ENCODE measurements at regions not wholly inside any gene's neighbourhood (a gene's known extent, or its start where the extent isn't known, plus 50 kb on each side); places are given as distances from the start of the nearest gene placed in this dataset.

DNA sequence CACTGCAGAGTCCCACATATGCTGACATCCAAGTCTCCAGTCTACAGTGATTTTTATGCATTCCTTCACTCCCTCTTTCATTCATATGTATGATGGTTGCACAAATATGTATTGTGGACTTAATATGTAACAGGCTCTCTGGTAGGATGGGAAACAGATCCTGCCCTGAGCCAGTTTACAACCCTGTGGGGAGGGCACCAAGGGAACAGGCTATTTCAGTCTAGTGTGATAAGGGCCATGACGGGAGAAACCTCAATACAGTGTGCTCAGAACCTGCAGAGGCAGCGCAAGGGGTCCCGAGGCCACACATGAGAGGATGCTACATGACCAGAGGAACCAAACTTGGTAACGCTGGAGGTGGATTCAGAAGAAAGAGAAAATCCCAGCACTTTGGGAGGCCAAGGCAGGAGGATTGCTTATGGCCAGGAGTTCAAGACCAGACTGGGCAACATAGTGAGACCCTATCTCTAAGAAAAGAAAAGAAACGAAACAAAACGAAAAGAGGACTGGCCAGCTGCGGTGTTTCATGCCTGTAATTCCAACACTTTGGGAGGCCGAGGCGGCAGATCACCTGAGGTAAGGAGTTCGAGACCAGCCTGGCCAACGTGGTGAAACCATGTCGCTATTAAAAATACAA is 249.8 kb upstream of the JARID2 start:
- TF ChIP-seq, protein P1, sequence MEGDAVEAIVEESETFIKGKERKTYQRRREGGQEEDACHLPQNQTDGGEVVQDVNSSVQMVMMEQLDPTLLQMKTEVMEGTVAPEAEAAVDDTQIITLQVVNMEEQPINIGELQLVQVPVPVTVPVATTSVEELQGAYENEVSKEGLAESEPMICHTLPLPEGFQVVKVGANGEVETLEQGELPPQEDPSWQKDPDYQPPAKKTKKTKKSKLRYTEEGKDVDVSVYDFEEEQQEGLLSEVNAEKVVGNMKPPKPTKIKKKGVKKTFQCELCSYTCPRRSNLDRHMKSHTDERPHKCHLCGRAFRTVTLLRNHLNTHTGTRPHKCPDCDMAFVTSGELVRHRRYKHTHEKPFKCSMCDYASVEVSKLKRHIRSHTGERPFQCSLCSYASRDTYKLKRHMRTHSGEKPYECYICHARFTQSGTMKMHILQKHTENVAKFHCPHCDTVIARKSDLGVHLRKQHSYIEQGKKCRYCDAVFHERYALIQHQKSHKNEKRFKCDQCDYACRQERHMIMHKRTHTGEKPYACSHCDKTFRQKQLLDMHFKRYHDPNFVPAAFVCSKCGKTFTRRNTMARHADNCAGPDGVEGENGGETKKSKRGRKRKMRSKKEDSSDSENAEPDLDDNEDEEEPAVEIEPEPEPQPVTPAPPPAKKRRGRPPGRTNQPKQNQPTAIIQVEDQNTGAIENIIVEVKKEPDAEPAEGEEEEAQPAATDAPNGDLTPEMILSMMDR (IDR thresholded peaks at IDR 0.05) = no peak
- TF ChIP-seq POLR2AphosphoS5 (IDR thresholded peaks at IDR 0.05) = no peak

Measured in sigmoid colon (tissue), 4 donors.